ENCODE measurements at regions not wholly inside any gene's neighbourhood (a gene's known extent, or its start where the extent isn't known, plus 50 kb on each side); places are given as distances from the start of the nearest gene placed in this dataset.

GRCh38 chr6:71619836-71620235 lies 266.5 kb upstream of the RIMS1 start:
- no peak for TF ChIP-seq CTCF (IDR thresholded peaks at IDR 0.05)
- TF ChIP-seq POLR2A (IDR thresholded peaks at IDR 0.05) = no peak
